GM19463 (cell line): ENCODE measurements at regions not wholly inside any gene's neighbourhood (a gene's known extent, or its start where the extent isn't known, plus 50 kb on each side); places are given as distances from the start of the nearest gene placed in this dataset.

Experiments used
- ATAC-seq: cut with Tn5 transposase; IDR thresholded peaks from one replicate; pipeline ENCODE4 v1.9.1; 2021; ENCODE audit warnings: mild to moderate bottlenecking, moderate library complexity; ENCODE audit not compliant: unreplicated experiment

DNA sequence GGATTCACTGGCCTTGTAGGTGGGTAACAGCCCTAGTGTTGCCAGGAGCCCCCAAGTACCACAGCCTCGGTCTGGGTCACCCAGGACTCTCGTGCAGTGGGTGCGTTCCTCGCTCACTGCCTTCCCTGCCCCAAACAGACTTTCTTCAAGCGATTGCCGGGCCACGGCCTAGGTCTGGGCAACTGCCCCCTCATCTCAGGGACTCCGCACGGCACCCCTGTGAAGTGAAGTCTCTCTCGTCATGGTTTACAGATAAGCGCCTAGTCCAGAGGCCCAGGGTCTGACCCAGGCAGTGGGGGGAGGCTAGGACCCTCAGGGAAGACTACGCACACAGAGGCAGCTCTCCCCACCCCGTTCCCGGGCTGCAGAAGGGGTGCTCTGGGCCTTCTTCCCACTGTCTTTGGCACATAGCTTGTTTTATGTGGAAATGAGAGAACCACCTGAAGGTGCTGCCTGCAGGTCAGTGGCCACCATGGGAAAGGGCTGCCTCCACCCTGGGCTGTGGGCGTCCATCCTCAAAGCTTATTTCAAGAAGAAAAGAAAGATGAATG, 220.8 kb downstream of the ERMARD start:
- no peak for ATAC-seq

- no peak for ATAC-seq
Observed at GRCh38 chr6:169971081-169971861, 219.8 kb downstream of the ERMARD start.

DNA sequence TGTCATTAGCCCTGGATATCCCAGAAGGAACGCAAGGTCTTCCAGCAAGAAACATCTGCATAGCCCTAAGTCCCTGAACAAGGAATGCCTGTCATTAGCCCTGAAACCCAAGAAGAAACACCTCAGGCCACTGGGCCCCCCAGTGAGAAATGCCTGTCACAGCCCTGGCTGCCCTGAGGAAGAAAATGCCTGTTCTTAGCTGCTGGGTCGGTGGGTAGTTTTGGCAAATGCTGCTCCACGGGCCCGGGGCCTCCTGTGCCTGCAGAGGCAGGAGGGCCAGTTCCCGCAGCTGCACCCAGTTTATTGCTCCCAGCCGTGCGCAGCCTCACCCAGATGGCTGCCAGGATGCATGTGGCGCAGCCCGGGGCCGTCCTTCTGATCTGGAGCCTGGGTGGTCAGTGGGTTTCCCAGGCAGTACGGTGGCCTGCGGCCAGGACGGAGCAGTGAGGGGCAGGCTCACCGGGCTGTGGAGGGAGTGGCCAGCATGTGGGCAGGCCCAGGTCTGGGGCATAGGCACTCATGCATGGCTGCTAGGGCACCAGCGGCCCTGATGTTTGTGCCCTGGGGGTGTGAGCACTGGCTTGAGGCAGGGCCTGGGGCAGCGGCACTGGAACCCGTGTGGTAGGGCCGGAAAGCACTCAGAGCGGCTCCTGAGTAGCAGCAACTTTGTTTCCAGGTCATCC, 219.0 kb downstream of the ERMARD start:
- no peak for ATAC-seq

GRCh38 chr6:169969372-169970099, 218.1 kb downstream of the ERMARD start:
- ATAC-seq: no peak

DNA sequence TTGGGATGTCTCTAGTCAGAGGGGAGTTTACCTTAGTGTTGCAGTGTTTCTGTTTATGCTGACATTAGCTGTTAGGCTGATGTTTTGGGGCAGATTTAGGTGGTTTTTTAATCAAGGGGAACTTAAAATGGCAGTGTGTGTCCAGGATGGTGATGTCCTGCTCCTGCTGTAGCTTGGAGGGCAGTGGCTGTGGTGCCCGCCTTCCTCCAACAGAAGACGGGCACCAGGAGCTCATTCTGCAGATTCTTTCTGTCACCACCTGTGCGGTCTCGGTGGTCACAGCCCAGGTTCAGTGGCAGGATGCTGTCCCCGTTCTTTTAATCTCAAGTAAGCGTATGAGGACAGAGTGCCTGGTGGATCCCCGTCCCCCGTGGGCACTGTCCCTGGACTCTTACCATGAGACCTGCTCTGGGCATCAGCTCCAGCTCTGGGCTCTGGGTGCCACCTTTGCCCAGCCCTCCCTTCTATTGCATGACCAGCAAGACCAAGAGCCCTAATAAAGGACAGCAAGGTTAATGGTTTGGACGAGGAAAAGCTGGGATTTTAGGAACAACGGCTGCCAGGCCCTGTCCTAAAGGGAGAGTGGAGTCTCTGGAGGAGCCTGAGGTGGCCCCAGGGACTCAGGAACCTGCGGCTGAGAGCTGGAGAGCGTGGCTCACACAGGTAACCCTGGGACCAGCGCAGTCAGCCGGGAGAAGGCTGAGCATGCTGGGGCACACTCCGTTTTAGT, 217.3 kb downstream of the ERMARD start:
- ATAC-seq: no peak

- no peak for ATAC-seq
Observed at GRCh38 chr6:169967687-169968086, 216.3 kb downstream of the ERMARD start.

DNA sequence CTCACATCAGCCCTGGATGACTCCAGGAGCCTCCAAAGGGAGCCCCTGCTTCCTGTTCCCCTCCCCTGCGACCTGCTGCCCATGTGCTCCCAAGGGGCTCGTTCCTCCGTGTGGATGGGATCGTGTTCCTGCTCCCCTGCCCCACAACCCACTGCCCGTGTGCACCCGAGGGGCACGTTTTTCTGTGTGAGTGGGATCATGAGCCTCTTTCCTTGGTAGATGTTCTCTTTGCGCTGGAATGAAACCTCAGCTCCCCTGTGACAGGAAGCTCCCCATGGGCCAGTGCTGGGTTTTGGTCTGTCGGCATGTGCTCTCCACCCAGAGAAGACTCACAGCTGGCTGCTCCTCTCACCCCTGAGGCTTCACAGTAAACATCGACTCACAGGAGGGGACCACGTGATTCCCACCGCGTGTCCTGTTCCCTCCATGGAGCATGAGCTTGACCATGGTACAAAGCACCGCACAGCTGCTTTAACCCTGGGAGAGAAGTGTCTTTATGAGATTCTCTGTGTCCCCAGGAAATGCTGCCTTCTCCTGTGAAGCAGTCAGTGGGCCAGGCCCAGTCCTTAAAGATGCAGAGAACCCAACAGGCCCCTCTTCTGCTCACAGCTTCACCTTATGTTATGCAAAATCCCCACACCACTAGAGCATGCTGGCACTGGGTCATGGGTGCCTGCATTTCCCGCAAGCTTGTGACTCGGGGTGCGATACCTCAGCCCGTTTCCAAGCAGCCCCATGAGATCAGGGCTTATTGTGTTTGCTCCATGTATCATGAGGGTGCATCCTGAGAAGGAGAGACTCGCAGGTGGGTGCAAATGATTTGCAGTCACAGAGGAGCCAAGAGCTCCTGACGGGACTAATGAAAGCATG, 215.1 kb downstream of the ERMARD start:
- no peak for ATAC-seq

- no peak for ATAC-seq
Observed at GRCh38 chr6:169965657-169966311, 214.4 kb downstream of the ERMARD start.

DNA sequence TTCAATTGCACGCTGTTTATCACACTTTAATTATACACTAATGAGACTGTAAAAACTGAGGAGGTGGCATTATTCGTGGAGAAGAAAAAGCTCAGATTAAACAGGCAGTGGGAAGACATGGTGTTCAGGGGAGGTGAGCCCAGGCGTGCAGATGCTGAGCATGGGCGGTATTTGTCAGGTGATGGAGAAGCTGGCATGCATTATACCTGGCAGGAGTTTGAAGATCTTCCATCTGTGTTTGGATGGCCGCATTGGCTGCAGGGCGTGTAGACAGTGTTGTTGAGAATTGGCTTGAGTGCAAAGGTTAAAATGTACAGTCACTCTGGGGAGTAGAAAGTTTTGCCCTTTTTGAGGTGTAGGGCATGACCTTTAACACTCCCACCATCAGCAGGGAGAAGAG, 213.8 kb downstream of the ERMARD start:
- no peak for ATAC-seq

DNA sequence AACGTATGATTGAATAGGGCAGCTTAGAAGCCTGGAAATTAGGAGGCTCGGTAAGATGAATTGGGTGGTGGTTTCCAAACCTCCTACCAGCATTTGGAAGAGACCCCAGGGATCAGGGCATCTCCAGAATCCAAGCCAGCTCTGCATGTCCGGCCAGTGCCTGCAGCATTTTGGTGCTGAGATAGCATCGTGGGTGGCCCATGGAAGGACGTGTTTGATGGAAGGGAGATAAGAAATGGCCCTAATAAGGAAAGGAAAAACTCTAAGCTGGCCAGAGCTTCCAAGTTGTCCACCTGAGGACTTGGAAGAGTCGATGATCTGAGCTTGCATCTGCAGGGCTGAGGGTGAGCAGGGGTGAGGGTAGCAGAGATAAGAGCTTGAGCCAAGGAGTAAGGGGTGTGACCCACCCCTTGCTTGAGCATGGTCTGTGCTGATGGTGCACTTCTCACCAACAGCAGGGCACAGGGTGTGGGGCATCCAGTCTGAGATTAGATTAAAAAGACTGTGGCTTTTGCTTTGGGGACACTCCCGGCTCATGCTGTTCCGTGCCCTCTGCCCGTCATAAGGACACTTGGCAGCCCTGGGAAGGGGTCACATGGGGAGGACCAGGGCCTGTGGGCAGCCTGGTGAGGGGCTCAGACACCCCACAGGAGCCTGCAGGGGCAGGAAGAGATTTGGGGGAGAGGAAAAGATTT, 213.2 kb downstream of the ERMARD start:
- ATAC-seq: no peak

- ATAC-seq: no peak
Observed at GRCh38 chr6:169963581-169964297, 212.3 kb downstream of the ERMARD start.

DNA sequence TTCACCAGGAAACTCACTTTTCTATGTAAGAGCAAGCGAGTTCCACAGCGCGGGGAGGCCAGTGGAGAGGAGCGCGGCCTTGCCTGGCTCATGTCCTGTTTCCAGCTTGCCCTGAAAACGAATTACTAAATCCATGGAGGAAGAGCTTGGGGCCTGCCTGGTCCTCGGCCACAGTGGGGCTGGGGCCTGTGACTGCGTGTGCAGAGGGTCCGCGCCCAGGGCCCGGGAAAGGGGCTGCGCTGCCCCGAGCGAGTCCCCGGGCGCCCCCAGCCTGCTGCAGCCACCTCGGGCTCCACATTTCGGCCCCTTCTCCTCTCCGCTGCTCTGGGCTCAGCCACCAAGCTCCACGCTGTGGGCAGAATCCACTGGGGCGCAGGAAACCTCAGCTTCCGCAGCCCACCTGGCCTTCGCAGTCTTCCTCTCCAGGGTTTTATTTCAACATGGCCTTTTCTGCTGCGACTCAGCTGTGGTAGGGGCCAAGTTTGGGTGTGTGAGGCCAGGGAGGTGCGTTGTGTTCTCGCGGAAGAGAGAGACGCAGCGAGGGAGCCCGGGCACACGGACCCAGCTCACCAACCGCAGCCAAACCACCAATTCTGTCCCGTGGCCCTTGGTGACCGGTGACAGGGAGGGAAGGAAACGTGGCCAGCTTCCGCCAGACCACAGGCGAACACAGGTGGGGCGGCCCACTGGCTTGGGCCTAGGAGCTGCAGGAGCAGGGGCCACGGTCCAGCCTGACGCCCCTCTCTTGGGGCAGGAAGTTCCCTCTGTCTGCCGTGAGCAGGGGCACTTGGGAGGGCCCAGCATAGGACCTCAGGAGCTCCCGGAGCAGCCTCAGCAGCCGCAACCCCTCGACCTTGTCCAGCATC, 211.4 kb downstream of the ERMARD start:
- ATAC-seq: no peak

DNA sequence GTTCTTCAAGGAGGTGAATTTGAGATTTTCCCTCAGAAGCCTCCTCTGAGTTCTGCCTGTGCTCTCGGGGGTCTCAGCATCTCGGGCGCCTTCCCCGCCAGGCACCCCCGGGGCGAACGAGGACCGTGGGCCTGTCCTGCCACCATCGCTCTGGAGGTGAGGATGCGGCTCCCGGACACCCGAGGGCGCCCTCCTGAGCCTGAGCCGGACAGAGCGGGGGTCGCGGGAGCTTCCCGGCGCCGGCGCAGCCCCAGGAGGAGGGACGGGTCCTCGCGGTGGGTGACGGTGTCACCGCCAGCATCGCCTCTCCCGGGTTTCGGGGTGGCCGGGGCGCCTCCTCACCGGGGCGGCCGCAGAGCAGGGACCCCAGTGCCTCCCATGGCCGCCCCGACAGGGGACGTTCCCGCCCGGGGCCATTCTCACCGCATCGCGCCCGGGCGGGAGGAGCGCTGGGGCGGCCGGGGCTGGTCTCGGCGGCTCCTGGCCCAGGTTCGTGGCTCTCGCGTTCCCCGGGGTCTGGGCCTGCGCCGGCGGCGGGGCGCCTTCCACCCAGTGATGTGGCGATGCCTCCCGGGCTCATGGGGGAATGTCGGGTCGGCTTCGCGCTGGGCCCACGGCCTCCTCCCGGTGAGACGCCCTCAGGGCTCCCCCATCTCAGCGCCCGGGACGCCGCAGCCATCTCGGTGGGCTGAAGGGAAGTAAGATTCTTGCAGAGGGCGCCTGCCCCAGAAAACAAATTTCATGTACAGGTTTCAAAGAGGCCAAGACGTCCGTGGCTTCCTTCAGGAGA, 210.5 kb downstream of the ERMARD start:
- ATAC-seq: no peak

GRCh38 chr6:169960886-169961611, 209.6 kb downstream of the ERMARD start:
- ATAC-seq: no peak

GRCh38 chr6:169960521-169960885, 209.1 kb downstream of the ERMARD start:
- no peak for ATAC-seq

DNA sequence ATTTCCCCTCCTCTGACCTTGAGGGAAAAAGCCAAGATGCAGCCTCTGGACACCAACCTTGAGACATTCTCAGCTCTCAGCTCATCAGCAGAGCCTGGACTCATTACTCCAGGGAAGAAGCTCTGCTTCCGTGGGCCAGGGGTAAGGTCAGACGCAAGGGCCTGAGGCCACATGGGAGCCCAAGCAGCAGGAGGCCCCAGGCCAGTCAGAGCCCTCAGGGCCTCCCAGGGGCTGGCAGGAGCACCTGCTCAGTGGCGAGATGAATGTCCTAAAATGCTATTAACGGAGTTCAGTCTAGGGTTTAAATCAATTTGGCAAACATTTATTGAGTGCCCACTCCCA, 208.6 kb downstream of the ERMARD start:
- ATAC-seq: no peak
